Esophagus muscularis mucosa (tissue), 2 donors: ENCODE measurements at regions not wholly inside any gene's neighbourhood (a gene's known extent, or its start where the extent isn't known, plus 50 kb on each side); places are given as distances from the start of the nearest gene placed in this dataset.
"Not testable (repeated sequence)": the region's sequence is repeated elsewhere in the genome, so short reads cannot be mapped to it uniquely, and the experiment has no call there.

Source experiments
- POLR2A ChIP-seq: fragments of 450-650 bp; IDR thresholded peaks from one replicate; pipeline ENCODE4 v1.6.1; 2017; ENCODE audit warnings: antibody characterized with exemption, moderate library complexity, mild to moderate bottlenecking, low read depth
- POLR2AphosphoS5 ChIP-seq, 2 donors: sonication (generic); formaldehyde crosslinking; IDR thresholded peaks; one replicate each; pipeline ENCODE4 v1.6.1; 2017; ENCODE audit warnings: antibody characterized with exemption in 2 of 2

DNA sequence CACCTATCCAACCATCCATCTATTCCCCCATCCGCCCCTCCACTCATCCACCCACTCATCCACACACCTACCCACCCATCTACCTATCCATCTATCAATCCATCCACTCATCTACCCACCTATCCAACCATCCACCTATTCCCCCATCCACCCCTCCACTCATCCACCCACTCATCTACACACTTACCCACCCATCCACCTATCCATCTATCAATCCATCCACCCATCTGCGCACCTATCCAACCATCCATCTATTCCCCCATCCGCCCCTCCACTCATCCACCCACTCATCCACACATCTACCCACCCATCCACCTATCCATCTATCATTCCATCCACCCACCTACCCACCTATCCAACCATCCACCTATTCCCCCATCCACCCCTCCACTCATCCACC, 81.4 kb upstream of the PITRM1 start:
- not testable (repeated sequence) for TF ChIP-seq POLR2A; POLR2AphosphoS5 (IDR thresholded peaks at IDR 0.05)
